GM19035 (cell line): ENCODE measurements at regions not wholly inside any gene's neighbourhood (a gene's known extent, or its start where the extent isn't known, plus 50 kb on each side); places are given as distances from the start of the nearest gene placed in this dataset.

Source experiments
- ATAC-seq: cut with Tn5 transposase; IDR thresholded peaks from one replicate; pipeline ENCODE4 v1.9.1; 2021; ENCODE audit not compliant: unreplicated experiment

DNA sequence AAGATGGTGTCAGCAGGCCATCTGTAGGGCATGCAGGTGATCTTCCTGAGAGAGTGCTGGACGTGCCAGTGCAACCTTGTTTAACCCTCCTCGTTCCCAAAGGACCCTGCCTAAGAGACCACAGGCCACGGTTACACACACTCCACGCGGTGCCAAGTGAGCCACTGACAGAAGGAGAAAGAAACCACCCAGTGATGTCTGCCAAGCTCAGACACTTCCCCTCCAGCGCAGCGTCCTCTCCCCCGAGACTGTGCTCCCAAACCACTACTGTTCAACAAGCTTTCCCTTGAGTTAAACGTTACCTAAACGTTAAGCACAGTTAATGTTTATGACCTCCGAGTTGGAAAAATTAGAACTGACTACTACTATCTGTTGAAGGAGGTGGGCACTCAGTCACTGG is 119.1 kb upstream of the NCK2 start:
- ATAC-seq: no peak

DNA sequence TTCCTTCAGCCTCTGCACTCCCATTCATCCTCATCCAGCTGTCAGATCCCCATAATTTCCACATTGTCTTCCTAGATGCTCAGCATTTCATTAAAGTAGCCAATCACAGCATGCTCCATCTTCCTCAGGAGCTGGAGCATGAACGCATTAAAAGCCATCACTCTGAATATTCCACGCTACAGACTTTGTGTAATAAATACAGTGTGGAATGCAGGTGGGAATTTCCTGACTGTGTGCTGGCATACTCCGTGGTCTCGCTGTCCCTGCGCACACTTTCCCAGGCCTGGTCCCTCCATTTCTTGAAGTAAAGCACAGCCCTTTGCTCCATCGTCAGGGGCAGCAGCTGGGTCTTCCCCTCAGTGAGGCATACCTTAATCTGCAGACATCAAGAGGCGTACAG is 123.7 kb upstream of the NCK2 start:
- no peak for ATAC-seq

DNA sequence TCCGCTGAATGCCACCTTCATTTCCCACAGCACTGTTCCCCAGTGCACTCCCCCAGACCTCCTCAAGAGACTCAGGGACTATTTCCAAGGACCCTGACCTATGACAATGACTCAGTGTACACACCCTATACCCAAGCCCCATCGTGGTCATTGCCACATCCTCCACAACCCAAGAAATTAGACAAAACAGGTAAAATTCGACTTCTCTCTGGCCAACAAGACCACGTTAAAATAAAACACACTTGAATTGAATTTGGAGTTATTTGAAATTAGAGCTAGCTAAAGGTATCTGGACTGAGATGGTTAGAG is 126.4 kb upstream of the NCK2 start:
- ATAC-seq: no peak

- no peak for ATAC-seq
Measured at GRCh38 chr2:105617631-105618350, 126.9 kb upstream of the NCK2 start.

- ATAC-seq: no peak
Measured at GRCh38 chr2:105615305-105615704, 129.4 kb upstream of the NCK2 start.

DNA sequence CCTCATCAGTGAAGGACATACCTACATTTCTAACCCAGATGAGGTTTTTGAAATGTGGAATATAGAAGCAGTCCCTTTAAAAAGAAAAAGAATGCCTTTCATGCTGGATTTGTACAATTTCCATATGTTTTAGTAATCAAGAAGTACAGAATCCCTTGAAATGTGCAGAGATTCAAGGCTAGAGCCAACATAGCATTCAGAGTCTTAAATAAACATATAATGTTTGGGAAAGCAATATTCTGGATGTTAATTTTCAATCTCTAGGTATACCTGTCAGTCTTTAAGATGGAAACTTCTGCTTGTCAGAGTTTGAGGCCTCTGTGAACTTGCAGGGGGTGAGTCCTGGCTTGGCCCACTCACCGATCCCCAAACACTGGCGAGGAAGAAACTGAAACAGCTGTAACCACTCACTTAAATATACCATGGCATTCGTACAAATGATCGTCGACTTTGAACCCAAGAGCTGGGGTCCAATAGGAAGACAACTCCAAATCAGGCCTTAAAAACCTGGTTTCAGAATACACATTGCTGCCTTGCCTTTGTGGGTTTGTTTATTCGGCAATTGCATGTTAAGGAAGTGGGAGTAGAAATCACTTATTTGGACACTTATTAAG is 132.8 kb upstream of the NCK2 start:
- ATAC-seq: no peak

DNA sequence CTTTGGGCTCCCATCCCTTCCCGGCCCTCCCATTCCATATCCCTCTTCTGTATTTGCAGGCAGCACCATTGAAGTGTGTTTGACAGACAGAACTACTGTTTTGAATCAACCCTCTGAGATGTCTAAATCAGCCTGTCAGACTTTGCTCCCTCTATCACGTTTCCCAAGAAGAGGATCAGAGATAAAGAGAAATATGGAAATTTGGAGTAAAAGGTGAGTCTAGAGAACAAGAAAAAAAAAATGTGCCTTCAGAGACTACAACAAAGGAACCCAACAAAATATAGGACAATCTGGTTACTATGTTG is 133.4 kb upstream of the NCK2 start:
- no peak for ATAC-seq

GRCh38 chr2:105610576-105611332 is 134.0 kb upstream of the NCK2 start:
- ATAC-seq: no peak

- ATAC-seq: no peak
Measured at GRCh38 chr2:105609746-105610402, 134.8 kb upstream of the NCK2 start.

GRCh38 chr2:105607920-105608504 is 136.7 kb upstream of the NCK2 start:
- ATAC-seq: no peak

- ATAC-seq: no peak
Measured at GRCh38 chr2:105606081-105606480, 138.6 kb upstream of the NCK2 start.

DNA sequence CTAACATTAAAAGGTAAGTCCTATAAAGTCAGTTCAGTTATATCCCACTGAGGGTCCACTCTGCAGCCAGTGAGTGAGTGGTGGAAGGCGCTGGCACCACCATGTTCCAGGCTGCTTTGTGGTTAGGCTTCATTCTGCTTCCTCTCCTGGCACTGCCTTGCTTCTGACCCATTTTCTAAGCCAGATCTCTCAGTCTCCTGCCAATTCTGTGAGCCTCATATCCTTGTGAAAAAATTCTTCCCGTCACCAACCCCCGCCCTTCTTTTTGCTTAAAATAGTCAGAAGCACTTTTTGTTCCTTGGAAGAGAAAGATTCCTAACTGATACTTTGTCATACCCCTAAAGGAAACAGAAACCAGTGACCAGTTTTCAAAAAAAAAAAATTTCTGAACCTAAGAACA is 139.8 kb upstream of the NCK2 start:
- no peak for ATAC-seq

DNA sequence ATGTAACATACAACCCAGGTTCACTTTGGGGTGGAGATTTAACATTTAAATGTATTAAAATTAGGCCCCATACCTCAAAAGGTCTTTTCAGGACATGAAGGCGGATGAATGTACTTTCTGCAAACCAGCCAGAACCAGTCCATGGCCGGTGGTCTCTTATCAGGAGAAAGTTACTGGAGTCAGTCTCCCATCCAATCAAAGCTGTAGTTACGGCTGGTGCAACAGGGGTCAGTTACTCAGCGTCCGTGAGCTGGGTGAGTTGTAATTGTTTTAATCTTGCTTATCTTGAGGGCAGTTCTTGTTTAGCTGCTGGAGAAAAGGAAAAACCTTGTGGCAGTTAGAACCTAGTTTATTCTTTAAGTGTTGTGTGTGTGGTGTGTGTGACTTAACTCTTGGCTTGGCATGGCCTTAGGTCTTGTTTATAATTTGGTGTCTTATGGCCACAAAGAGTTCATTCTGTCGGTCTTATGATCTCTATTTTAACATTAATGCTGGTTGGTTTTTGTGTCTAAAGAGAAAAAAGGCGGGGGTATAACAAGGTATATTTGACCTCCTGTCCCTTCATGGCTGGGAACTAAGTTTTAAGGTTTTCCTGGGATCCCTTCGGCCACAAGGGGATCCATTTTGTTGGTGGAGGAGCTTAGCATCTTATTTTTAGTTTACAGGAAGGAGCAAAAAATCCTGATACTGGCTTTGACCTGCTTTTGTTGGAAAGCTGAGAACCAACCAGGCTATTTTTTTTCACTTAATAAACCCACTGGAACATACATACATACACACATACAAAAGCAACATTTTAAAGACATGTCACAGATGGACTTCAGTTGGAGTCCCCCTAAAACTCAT is 143.5 kb upstream of the NCK2 start:
- no peak for ATAC-seq

- ATAC-seq: no peak
Measured at GRCh38 chr2:105600602-105600948, 144.1 kb upstream of the NCK2 start.

- no peak for ATAC-seq
Measured at GRCh38 chr2:105600037-105600442, 144.7 kb upstream of the NCK2 start.

GRCh38 chr2:105598829-105599698 is 145.6 kb upstream of the NCK2 start:
- no peak for ATAC-seq

- no peak for ATAC-seq
Measured at GRCh38 chr2:105597806-105598803, 146.6 kb upstream of the NCK2 start.

GRCh38 chr2:105597011-105597805 is 147.5 kb upstream of the NCK2 start:
- no peak for ATAC-seq
